HUDEP-2 (cell line): ENCODE measurements at regions not wholly inside any gene's neighbourhood (a gene's known extent, or its start where the extent isn't known, plus 50 kb on each side); places are given as distances from the start of the nearest gene placed in this dataset.

Experiments used
- DNase-seq, 76 experiments: peaks; one replicate each; lab custom pipeline; 2025; ENCODE audit not compliant: unreplicated experiment in 76 of 76; lab: John Stamatoyannopoulos, UW

DNA sequence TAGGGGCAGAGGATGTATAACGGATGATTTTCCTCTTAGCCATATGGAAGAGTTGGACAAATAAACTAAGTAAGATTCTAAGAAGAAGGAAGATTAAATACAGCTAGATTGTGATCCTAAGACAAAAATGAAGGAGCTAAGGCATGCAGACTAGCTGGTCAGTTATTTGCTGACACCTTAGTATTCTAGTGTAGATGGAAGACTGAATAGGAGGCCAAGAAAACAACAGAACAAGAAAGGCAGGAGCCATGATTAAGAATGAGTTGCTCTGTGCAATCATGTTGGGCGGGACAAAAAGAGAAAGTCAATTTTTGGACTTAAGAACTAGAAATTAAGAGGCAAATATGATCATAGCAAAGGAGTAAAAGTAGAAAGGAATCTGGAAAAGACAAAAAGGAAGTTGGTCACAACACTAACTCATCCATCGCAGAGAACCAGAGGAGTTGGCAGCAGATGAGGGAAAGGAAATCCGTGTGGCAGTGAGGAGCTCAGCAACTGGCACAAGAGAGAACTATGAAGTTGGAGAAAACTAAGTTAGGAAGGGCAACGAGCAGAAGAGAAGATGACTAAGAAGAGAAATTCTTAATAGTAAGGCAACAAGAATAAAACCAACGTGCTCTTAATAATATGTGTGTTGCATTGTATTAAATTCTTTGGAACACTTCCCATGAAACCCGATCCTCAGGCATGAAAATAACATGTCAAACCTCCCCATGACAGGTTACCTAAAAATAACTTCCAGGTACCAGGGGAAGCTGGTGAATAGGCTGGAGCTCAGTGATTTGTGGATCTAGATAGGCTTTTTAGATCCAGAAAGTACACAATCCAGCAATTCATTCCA lies 234.4 kb downstream of the LTN1 start:
- no peak for DNase-seq

DNA sequence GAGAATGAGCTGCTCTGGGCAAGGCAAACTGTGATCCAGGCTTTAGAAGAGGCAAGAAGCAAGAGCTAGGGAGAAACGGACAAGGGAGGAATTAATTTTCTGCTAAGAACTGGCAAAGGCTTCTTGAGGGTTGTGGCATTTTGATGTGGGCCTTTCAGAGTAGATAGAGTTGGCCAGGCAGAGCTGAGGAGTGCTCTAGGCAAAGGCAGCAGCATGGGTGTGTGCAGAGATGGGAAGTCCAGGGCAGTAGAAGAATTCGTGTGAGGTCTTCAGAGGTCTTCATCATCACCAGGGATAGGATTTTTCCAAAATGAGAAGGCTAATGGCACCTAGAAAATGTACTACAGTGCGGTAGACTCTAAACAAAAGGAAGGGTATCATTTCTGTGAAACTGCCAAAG lies 237.8 kb downstream of the LTN1 start:
- DNase-seq = no peak

DNA sequence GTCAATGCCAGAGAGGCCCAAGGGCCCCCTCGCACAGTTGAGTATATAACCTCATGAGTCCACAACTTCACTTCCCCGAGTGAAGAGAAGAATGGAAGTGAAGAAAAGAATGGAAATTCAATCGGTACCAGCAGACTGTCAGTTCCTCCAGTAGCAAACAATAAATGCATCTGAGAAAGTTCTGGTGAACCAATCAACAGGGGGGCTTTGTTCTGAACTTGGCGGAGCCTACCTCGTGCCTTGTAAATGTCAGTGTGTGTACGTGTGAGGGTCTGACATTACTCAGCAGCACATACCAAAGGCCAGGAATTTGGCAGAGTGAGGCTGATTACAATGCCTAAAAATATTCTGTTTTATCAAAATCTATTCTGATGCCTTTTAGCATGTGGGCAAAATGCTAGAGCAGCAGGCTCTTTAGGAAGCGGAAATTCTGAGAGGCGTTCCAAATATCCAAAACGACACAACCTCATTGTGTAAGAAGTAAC lies 238.5 kb downstream of the LTN1 start:
- DNase-seq = no peak

DNA sequence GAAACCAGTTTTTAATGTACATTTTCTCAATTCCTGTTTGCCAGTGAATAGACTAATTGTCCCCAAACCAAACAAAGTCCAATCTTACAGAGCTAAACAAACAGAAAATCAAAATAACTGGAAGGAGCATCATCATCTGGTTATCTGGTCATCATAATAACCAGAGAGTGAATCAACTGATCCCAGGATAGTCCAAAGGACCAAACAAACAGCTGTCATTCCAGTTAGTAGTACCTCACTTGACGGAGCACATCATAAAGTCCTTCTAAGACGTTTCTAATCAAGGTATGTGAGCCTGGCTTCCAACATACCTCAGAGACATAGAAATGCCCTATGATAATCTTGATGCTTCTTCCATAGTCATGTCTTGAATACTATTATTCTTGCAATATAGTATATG lies 240.5 kb downstream of the LTN1 start:
- DNase-seq = no peak

DNA sequence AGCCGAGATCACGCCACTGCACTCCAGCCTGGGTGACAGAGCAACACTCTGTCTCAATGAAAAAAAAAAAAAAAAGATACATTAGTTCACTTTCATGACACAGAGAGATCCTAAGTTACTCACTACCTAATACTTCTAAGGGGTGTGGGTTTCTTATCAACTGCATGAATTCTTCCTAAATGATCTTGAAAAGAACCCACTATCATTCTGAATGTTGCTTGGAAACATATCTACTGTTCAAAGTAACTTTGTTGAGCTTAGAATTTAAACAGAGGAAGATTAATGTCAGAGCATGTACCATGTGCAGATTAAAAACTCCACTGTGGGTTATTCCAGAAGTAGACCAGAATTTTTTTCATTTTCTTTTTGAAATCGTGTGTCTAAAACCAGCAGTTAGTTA lies 241.5 kb downstream of the LTN1 start:
- no peak for DNase-seq

DNA sequence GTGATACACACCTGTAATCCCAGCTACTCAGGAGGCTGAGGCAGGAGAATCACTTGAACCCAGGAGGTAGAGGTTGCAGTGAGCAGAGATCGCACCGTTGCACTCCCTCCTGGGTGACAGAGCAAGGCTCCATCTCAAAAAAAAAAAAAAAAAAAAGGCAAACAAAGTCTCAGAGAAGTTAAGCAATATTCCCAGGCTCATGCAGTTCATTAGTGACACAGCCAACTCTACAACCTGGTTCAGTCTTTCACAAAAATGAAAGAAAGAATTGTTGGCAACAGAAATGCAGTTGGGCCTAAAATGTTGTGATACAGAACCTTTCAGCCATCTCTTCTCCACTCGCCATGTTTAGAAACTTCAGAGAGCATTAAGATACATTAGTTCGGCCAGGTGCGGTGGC lies 242.1 kb downstream of the LTN1 start:
- no peak for DNase-seq

DNA sequence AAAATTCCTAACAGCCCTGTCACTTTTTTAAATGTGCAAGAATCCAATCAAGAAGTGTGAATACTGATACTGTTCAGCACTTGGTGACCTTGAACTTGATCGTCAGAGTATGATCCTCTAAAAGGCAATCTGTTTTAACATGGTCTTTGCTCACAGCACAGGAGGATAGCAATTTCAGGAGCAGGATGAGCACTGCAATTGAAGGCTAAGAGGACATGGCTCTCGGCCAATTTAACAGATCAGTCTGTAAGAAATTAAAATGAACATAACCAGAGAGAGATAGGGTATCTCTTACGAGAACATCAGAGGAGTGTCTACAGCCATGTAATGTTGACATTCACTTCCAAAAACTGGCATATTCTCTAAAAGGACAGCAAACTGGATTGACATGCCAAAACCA lies 243.1 kb downstream of the LTN1 start:
- DNase-seq = no peak

DNA sequence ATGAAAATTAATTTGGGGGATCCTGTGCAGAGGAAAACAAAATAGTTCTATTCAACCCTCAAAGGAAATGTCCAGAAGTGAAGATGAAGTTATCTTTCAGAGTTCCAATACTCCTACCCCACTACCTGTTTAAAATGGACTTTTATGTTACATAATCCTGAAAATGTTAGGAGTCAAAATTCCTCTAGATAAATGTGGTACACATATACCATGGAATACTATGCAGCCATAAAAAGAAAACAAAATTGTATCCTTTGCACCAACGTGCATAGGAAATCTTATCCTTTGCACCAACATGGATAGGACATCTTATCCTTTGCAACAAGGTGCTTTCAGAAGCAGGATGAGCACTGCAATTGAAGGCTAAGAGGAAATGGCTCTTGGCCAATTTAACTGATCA lies 245.2 kb downstream of the LTN1 start:
- DNase-seq = no peak

DNA sequence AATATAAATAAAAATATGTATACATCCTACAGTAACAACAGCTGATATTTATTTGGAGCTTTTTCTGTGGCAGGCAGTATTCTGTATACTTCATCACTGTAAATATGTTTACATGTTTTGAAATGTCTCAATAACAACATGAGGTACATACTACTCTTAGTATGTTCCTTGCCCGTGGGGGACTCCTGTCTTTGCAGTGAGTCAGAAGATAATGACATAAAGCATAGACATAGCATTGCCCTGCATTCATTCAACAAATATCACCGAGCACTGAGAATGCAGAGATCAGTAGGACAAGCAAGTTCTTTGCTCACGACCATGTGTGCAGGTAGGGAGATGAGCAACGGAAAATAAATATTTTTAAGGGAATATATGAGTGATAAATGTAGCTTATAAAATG lies 246.5 kb downstream of the LTN1 start:
- DNase-seq = no peak

DNA sequence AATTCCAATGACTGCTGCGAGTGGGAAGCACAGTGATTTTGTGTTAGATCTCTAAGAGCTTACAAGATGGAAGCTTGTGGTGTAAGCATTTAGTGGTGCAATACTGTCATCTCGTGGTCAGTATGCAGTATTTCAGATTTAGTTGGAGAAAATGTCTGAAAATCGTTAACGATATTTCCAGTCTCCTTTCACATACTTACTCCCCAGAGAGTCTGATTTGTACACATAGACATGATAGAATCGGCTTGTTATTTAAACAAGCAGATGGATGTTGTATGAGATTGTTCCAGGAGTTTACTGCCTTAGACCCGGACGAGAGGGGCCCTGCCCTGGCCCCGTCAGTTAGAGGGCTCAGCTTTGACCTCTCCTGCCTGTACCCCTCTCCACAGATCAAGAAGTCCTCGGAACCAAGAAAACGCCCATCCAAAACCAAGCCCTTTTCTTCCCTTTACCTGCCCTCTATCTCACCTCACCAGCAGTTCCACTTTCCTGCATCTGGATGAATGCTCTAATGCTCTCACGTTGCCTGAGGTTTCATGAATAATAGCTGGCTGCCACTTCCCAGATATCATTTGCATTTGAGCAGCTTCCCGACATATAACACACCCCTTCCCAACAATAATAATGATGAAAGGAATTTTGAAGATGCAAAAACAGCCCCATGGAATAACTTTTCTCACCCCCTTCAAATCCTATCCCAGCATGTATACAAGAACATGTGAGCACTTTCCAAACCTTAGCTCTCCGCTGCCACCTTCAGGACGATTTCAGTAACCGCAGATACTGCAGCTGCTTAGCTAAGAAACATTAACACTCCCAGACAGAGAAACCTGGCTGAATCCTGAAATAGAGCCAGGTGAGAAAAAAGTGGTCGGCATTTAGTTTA lies 247.3 kb downstream of the LTN1 start:
- peak in 72 of 76 experiments; percentile 15 to 85 (median 59) for DNase-seq

DNA sequence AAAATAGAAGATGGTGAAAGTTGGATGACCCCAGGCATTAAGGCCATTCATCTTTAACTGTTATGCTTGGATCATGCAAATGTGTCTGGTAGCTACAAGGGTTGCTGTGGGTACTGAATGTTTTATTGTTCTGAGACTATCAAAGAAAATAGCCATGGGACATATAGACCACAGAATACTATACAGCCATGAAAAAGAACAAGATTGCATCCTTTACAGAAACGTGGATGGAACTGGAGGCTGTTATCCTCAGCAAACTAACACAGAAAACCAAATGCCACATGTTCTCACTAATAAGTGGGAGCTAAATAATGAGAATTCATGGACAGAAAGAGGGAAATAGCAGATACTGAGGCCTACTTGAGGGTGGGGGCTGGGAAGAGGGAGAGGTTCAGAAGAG lies 249.0 kb downstream of the LTN1 start:
- DNase-seq = no peak

DNA sequence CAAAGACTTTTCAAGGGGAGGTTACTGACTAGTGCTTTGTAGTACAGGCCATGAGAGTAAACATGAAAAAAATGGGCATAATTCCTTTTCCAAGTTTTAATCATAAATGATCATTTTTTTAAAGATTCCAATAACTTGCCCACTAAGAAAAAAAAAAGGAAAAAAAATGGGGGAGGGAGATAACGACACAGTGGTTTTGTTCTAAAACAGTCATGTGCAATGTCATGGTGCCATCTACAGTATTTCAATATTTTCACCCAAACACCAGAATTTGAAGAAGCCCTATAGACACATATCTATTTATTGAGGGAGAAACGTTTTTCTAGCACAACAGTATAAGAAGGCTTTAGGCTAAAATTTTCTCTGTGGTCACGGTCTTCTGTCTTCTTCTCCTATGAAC lies 250.2 kb downstream of the LTN1 start:
- no peak for DNase-seq

DNA sequence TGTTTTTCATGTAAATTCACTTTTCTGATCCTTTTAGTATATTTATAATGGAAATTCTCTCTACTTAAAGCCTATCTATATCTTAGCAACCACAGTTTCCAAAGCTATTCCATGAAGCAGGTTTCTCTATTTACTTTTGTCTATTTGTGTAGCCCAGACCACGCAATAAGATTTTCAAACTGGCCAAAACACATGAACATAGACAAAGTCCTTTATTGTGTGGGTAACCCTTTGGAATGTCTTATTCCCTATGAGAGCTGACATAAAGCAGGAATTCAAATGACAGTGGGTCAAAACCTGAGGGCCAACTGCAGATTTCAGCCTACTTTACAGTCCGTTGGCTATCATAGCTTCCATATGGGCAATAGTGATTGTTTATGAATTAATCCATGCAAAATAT lies 252.6 kb downstream of the LTN1 start:
- DNase-seq = no peak

DNA sequence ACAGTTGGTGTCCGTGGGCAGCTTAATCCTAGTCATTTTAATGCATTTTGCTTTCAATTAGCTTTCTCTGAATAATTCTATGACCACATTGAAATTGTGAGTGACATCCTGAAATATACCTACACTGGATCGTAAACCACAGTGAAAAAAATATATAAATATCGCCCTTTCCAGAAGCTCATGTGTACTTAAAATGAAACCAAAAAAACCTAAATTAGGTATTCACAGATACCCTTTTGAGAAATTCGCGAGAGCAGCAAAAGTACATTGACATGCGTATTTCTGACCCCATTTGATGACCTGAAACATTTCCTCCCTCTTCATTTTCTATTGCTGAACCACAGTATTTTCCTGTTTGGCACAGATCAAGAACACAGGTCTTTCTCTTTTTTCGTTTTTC lies 253.8 kb downstream of the LTN1 start:
- DNase-seq = no peak

DNA sequence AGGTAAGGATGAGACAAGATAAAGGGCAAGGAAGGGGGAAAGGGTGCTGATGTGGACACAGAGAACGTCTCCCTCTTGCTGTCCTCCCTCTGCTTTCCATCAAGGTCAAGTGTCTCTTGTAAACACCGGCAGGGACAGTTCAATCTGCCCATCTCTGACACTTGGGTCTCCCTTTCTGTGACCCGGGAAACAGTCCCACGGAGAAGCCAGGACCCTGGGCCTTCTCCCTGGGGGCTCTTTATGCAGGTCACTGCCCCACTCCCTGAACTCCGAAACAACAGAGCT lies 254.3 kb downstream of the LTN1 start:
- no peak for DNase-seq

DNA sequence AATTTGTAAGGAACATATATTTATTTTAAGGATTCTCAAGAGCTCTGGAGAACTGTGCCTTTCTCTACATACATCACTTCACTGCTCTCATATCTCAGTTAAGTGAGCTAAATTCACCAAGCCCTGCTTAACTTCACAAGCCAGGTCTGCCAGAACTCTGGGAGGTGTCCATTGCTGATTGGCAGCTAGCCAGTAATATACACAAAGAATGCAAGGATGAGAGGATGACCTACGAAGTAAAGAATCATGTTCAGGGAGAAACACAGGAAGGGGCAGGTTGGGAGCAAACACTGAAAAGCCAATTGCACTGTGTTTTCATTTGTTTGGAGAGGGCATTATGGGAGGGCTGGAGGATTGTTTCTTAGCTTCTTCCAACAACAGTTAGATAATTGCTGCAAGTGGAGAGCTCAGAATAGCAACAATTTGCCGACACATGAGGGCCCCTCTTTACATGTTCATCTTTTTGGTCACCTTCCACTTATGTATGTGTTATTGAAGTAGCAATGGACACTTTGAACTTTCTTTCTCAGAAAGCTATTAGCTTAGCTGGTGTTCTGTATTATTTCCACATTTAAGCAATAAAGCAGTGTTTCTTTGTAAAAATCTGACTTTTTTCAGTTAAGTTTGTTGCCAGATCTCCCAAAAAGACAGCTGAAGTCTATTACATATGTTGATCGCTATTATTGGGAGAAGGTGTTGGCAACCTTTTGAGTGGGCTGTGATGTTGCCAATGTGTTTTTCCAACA lies 254.8 kb downstream of the LTN1 start:
- peak in 4 of 76 experiments; percentile 1 to 13 (median 12) for DNase-seq

DNA sequence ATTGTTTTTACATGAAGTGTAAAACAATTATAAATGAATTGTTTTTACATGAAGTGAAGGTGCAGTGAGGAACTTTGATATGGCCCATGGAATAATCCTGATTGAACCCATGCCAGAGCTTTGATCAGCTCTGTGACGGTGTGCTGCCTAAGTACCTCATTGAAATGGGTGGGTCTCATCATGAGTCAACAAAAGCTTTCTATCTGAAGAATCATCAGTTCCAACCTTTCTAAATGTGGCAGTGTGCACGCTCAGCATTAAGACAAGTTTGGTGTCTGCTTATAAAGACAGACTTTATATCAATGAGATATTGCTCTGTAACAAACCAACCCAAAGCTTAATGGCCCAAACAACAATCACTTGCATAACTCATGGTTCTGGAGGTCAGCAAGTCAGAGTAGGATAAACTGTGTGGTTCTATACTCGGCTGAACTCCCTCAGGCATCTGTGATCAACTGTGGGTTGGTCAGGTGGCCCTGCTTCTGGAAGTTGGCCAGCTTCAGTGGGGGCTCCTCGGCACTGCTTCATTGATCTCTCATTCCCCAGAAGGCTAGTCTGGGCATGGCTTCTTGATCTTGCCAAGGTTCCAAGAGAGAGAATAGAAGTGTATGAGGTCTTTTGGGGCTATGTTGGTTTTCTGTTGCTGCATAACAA lies 258.0 kb downstream of the LTN1 start:
- DNase-seq = no peak

DNA sequence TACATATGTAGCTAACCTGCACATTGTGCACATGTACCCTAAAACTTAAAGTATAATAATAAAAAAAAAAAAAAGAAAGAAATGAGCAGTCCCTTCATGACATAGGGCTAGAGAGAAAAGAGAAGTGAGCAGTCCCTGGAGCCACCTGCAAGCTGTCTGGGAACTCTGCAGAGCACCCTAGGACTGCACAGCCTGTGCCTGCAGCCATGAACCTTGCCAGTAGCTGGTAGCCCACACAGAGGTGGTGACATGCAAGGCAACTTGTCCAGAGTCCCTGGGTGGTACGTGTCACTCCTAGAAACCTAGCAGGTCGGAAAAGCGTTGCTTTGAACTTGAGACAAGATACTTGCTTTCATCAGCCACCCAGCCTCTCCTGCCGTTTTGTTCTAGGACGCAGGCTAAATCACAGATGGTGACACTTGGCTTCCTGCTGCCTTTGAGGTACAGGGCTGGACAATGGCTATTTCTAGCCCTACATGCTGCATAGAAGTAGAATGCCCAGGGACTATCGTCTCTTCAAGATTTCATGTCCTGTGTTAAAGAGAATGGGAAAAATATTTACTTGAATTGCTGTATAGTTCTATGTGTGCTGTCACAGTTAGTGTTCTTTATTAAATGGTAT lies 260.9 kb downstream of the LTN1 start:
- no peak for DNase-seq

DNA sequence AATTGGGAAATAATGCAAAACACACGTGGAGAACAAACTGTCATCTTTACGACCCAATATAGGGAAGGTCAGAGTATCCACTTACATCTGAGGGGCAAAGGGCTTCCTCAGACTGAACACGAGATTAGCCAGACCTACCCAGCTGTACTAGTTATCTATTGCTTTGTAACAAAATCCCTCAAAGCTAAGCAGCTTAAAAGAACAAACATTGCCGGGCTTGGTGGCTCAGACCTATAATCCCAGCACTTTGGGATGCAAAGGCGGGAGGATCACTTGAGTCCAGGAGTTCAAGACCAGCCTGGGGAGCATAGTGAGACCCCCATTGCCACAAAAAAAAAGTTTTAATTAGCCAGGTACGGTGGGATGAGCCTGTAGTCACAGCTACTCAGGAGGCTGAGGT lies 262.8 kb downstream of the LTN1 start:
- no peak for DNase-seq

DNA sequence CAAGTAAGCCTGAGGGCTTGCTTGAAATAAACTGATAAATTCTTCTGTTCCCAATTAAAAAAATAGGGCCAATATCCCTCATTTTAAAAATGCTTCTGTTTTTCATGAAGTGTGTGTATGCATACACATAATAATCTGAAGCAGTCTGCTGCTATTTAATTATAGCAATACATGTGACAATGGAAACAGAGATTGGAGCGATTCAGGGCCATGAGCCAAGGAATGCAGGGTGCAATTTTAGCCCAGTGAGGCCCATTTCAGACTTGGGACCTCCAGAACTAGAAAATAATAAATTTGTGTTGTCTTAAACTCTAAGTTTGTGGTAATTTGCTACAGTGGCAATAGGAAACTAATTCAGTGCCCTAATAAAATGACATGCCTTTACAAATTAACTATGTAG lies 264.9 kb downstream of the LTN1 start:
- no peak for DNase-seq
